K562 (cell line): ENCODE measurements at regions not wholly inside any gene's neighbourhood (a gene's known extent, or its start where the extent isn't known, plus 50 kb on each side); places are given as distances from the start of the nearest gene placed in this dataset.

ENCODE experiments used
- ATAC-seq: fragments of 200-7000 bp; cut with Tn5 transposase; 3 replicates; pipeline ENCODE4 v1.9.1; 2020; ENCODE audit warnings: moderate library complexity
- BruUV-seq: library from RNA; stranded (reverse); fragments of 400-500 nt; replicated peaks from 2 replicates; lab custom pipeline; 2021; lab: Mats Ljungman, UMichigan
- CTCF ChIA-PET: fragments of 300-600 bp; formaldehyde crosslinking; extraction: SDS; loops from one replicate; lab custom pipeline; 2021; ENCODE audit warnings: low intra/inter-chr PET ratio; lab: Yijun Ruan, JAX
- POLR2A ChIA-PET: fragments of 300-600, 350-650 bp; sonication (Branson Sonifier 250); formaldehyde crosslinking; extraction: SDS; loops from one replicate; lab custom pipeline; 2021; ENCODE audit warnings: antibody characterized with exemption, inconsistent platforms; lab: Yijun Ruan, JAX
- DNase-seq, 4 experiments: peaks; one replicate each; pipeline versions ENCODE4 v3.0.0 to v3.0.0-alpha.2; 2011 to 2018; ENCODE audit warnings: low spot score in 3 of 4, mixed read lengths in 3 of 4; ENCODE audit errors: extremely low read depth in 1 of 4
- FAIRE-seq: peaks from 2 replicates; lab custom pipeline; 2011; peaks lifted over from hg19 to GRCh38; lab: Jason Lieb, UNC
- H2AFZ ChIP-seq: 2 replicates; pipeline ENCODE4 v1.6.0; 2011; ENCODE audit warnings: low read depth, low read length, control low read depth, inconsistent platforms
- H3K27ac ChIP-seq: fragments of 200-600 bp; 3 replicates; pipeline ENCODE4 v1.8.0; 2011; ENCODE audit warnings: low read depth, mild to moderate bottlenecking, control low read depth, inconsistent platforms, low read length, moderate library complexity, mixed read lengths; ENCODE audit errors: extremely low read depth
- H3K27me3 ChIP-seq, 2 experiments: fragments of 300-600 bp in 1 of 2; 2 replicates in 1 of 2; 3 replicates in 1 of 2; pipeline versions ENCODE4 v1.6.0 to v1.8.0; 2011; ENCODE audit warnings: inconsistent platforms in 2 of 2, low read length in 2 of 2, mild to moderate bottlenecking in 1 of 2, mixed read lengths in 1 of 2, moderate library complexity in 1 of 2; ENCODE audit not compliant: control insufficient read depth in 2 of 2, insufficient read depth in 2 of 2
- H3K36me3 ChIP-seq: fragments of 300-600 bp; 3 replicates; pipeline ENCODE4 v1.8.0; 2011; ENCODE audit warnings: mild to moderate bottlenecking, low read length, inconsistent platforms; ENCODE audit not compliant: control insufficient read depth, insufficient read depth
- H3K4me1 ChIP-seq, 2 experiments: fragments of 200-600 bp in 1 of 2; replicated peaks in 1 of 2; 2 replicates in 1 of 2; 3 replicates in 1 of 2; pipeline versions ENCODE4 v1.5.1 to v1.8.0; 2011; ENCODE audit warnings: inconsistent platforms in 2 of 2, low read length in 2 of 2, mild to moderate bottlenecking in 1 of 2, mixed read lengths in 1 of 2, moderate library complexity in 1 of 2; ENCODE audit not compliant: control insufficient read depth in 2 of 2, insufficient read depth in 2 of 2
- H3K4me2 ChIP-seq: 2 replicates; pipeline ENCODE4 v1.6.1; 2011; ENCODE audit warnings: low read length, control low read depth, inconsistent platforms, mixed read lengths; ENCODE audit not compliant: insufficient read depth
- H3K4me3 ChIP-seq: fragments of 200-600 bp; sonication (generic), shearing (Covaris generic); 2 replicates; pipeline ENCODE4 v1.5.1; 2016; ENCODE audit warnings: control low read depth, inconsistent platforms
- H3K79me2 ChIP-seq: fragments of 200-600 bp; 3 replicates; pipeline ENCODE4 v1.8.0; 2011; ENCODE audit warnings: low read length, inconsistent platforms; ENCODE audit not compliant: control insufficient read depth, insufficient read depth
- H3K9ac ChIP-seq, 2 experiments: 2 replicates each; pipeline versions ENCODE4 v1.6.0 to v1.6.1; 2011; ENCODE audit warnings: low read depth in 2 of 2, low read length in 2 of 2, control low read depth in 1 of 2, inconsistent platforms in 1 of 2, mild to moderate bottlenecking in 1 of 2, mixed read lengths in 1 of 2; ENCODE audit not compliant: insufficient read depth in 1 of 2
- H3K9me1 ChIP-seq: one replicate; pipeline ENCODE4 v1.6.0; 2011; ENCODE audit warnings: inconsistent platforms, mild to moderate bottlenecking, low read length, moderate library complexity; ENCODE audit not compliant: control insufficient read depth, insufficient read depth
- H3K9me3 ChIP-seq: replicated peaks from 2 replicates; pipeline ENCODE4 v1.5.1; 2011; ENCODE audit warnings: low read depth, low read length, inconsistent platforms; ENCODE audit not compliant: control insufficient read depth, insufficient read depth
- H4K20me1 ChIP-seq: replicated peaks from 2 replicates; pipeline ENCODE4 v1.6.1; 2011; ENCODE audit warnings: low read length, inconsistent platforms, mixed read lengths; ENCODE audit not compliant: control insufficient read depth, insufficient read depth
- C11orf30 ChIP-seq: fragments of 450-650 bp; IDR thresholded peaks from 2 replicates; pipeline ENCODE4 v1.6.1; 2016; ENCODE audit warnings: low read depth, mild to moderate bottlenecking
- JUN ChIP-seq, 2 experiments: sonication (generic) in 1 of 2; formaldehyde crosslinking in 1 of 2; IDR thresholded peaks; 2 replicates each; pipeline versions ENCODE4 v1.6.1 to v1.8.0; 2012 to 2022; ENCODE audit warnings: borderline replicate concordance in 2 of 2, mild to moderate bottlenecking in 2 of 2, improper control_type of control experiment in 1 of 2, low read depth in 1 of 2, low read length in 1 of 2, missing genetic modification reagents in 1 of 2
- MAFF ChIP-seq: IDR thresholded peaks from 2 replicates; pipeline ENCODE4 v1.6.1; 2012; ENCODE audit warnings: low read length, improper control_type of control experiment
- MAFG ChIP-seq: fragments of 450-650 bp; conservative IDR thresholded peaks from 2 replicates; pipeline ENCODE4 v1.6.1; 2016; ENCODE audit warnings: missing genetic modification characterization, missing compliant biosample characterization
- MAFK ChIP-seq: IDR thresholded peaks from 2 replicates; pipeline ENCODE4 v1.6.1; 2011; ENCODE audit warnings: low read length, improper control_type of control experiment
- MAZ ChIP-seq, 2 experiments: fragments of 450-650 bp in 1 of 2; sonication (generic) in 1 of 2; formaldehyde crosslinking; IDR thresholded peaks in 1 of 2; conservative IDR thresholded peaks in 1 of 2; 2 replicates each; pipeline versions ENCODE4 v1.4.0 to v1.5.0; 2020; ENCODE audit warnings: mild to moderate bottlenecking in 1 of 2, missing genetic modification reagents in 1 of 2
- MEIS2 ChIP-seq: fragments of 450-650 bp; IDR thresholded peaks from 2 replicates; pipeline ENCODE4 v1.6.1; 2014; ENCODE audit warnings: mild to moderate bottlenecking; ENCODE audit not compliant: partially characterized antibody
- NFE2 ChIP-seq: IDR thresholded peaks from 2 replicates; pipeline ENCODE4 v1.6.1; 2014; ENCODE audit warnings: antibody characterized with exemption, low read depth
- NFE2L1 ChIP-seq: fragments of 450-650 bp; IDR thresholded peaks from 2 replicates; pipeline ENCODE4 v1.6.1; 2016; ENCODE audit warnings: missing genetic modification characterization, low read depth, mild to moderate bottlenecking, missing compliant biosample characterization, moderate library complexity, borderline replicate concordance
- PBX2 ChIP-seq, 2 experiments: IDR thresholded peaks in 1 of 2; conservative IDR thresholded peaks in 1 of 2; 2 replicates each; pipeline ENCODE4 v1.6.1; 2016; ENCODE audit warnings: low read depth in 2 of 2, mild to moderate bottlenecking in 1 of 2, missing compliant biosample characterization in 1 of 2, missing genetic modification characterization in 1 of 2, moderate library complexity in 1 of 2
- ZNF121 ChIP-seq: sonication (generic); formaldehyde crosslinking; conservative IDR thresholded peaks from 2 replicates; pipeline ENCODE4 v1.8.0; 2022; ENCODE audit warnings: missing genetic modification reagents
- ZNF316 ChIP-seq: fragments of 450-650 bp; IDR thresholded peaks from 2 replicates; pipeline ENCODE4 v1.6.1; 2016
- WGBS: fragments of 100-300 bp; shearing (Covaris generic); methylation state at CpG from one replicate; pipeline ENCODE4 v1.1.6; 2016; ENCODE audit warnings: low coverage, mixed read lengths; ENCODE audit not compliant: insufficient coverage; ENCODE audit errors: missing lambda C conversion rate; 5-methylcytosine and 5-hydroxymethylcytosine counted together
- in situ Hi-C: fragments of 300-500 bp; cut with MboI; formaldehyde crosslinking; loops from 4 replicates; pipeline ENCODE4 v1.15.0; 2018; ENCODE audit warnings: inconsistent platforms, mixed read lengths
- intact Hi-C: fragments of 100-400 bp; cut with micrococcal nuclease; formaldehyde crosslinking; loops from 2 replicates; pipeline ENCODE4 v1.14.2; 2022

GRCh38 chr3:106457281-106458180 lies 588.7 kb upstream of the CBLB start:
- intact Hi-C loops (no loop called here), in situ Hi-C loops (no loop called here)
- CTCF ChIA-PET: no interaction called here
- Histone ChIP-seq H3K27ac (no peak overlapping the region), H3K27me3 (no peaks in the 10 kb centered on the region), H3K36me3 (no peaks in the 10 kb centered on the region), H2AFZ (no peak overlapping the region), H3K4me2 (no peak overlapping the region), H3K4me3 (no peak overlapping the region), H3K9me3 (no peaks in the 10 kb centered on the region), H3K9me1 (no peaks in the 10 kb centered on the region), H4K20me1 (no peaks in the 10 kb centered on the region), H3K4me1 (no peaks in the 10 kb centered on the region), H3K9ac (no peak overlapping the region)
- FAIRE-seq (no peak), ATAC-seq (peak; percentile 52; the same call in 2 of the 3 replicates), DNase-seq (peak in 2 of 4 experiments; percentile 6 to 34)
- no TSS peak for BruUV-seq
- POLR2A ChIA-PET: no interaction called here
- WGBS: 6% methylated on average over 3 of the region's 3 CpGs
- TF ChIP-seq NFE2L1 (tag) (peak; percentile 19; the same call in 1 of the 2 replicates), MEIS2 (peak; percentile 51), PBX2 (CRISPR knock-in tag; IDR thresholded peaks at IDR 0.05; ENCODE audit: low read depth) (no peak), PBX2 (tag; conservative IDR thresholded peaks at IDR 0.05; ENCODE audit: low read depth) (peak; percentile 66), ZNF316 (peak; percentile 26; the same call in 1 of the 2 replicates), ZNF121 (CRISPR knock-in tag) (no peak), JUN (IDR thresholded peaks at IDR 0.05; ENCODE audit: borderline replicate concordance, low read depth, low read length) (no peak), JUN (CRISPR knock-in tag; IDR thresholded peaks at IDR 0.05; ENCODE audit: borderline replicate concordance) (no peak), NFE2 (peak; percentile 85), MAZ (CRISPR knock-in tag; conservative IDR thresholded peaks at IDR 0.05 in 1 of 2, IDR thresholded peaks at IDR 0.05 in 1 of 2) (no peak), MAFK (peak; percentile 30; the same call in 1 of the 2 replicates), C11orf30 (peak; percentile 45; the same call in 1 of the 2 replicates), MAFF (peak; percentile 25; the same call in 1 of the 2 replicates), MAFG (tag) (peak; percentile 78)
- TF ChIP-seq, all 486 proteins: peak for 9
- H3K79me2 ChIP-seq: no peaks in the 10 kb centered on the region
